Fibroblast of lung (primary cell): ENCODE measurements at regions not wholly inside any gene's neighbourhood (a gene's known extent, or its start where the extent isn't known, plus 50 kb on each side); places are given as distances from the start of the nearest gene placed in this dataset.
A peak's percentile ranks its signal among the peaks of the same experiment; 100 is the strongest.

Experiments
- DNase-seq, 2 donors: peaks; one replicate each; pipeline versions ENCODE4 v3.0.0 to v3.0.0-alpha.2; 2010; ENCODE audit warnings: low read depth in 2 of 2
- H2AFZ ChIP-seq: 2 replicates; pipeline ENCODE4 v1.5.1; 2012; ENCODE audit warnings: low read length, control low read depth, inconsistent platforms
- H3K27ac ChIP-seq: 2 replicates; pipeline ENCODE4 v1.5.1; 2011; ENCODE audit warnings: low read length, control low read depth; ENCODE audit not compliant: insufficient read depth
- H3K27me3 ChIP-seq: 2 replicates; pipeline ENCODE4 v1.5.1; 2011; ENCODE audit warnings: mild to moderate bottlenecking, low read length; ENCODE audit not compliant: control insufficient read depth, insufficient read depth
- H3K36me3 ChIP-seq: 2 replicates; pipeline ENCODE4 v1.5.1; 2011; ENCODE audit warnings: low read length; ENCODE audit not compliant: control insufficient read depth, insufficient read depth
- H3K4me1 ChIP-seq: 2 replicates; pipeline ENCODE4 v1.5.1; 2011; ENCODE audit warnings: low read length; ENCODE audit not compliant: control insufficient read depth, insufficient read depth; ENCODE audit errors: extremely low read depth
- H3K4me2 ChIP-seq: 2 replicates; pipeline ENCODE4 v1.5.1; 2011; ENCODE audit warnings: low read length, control low read depth; ENCODE audit not compliant: insufficient read depth; ENCODE audit errors: extremely low read depth
- H3K4me3 ChIP-seq, 4 experiments: fragments of 200-600 bp in 1 of 4; sonication (generic) in 1 of 4; replicated peaks in 1 of 4; 2 replicates each; pipeline ENCODE4 v1.5.1; 2011 to 2016; ENCODE audit warnings: low read length in 4 of 4, low read depth in 3 of 4, mild to moderate bottlenecking in 3 of 4, control low read depth in 2 of 4, inconsistent platforms in 1 of 4, mixed read lengths in 1 of 4; ENCODE audit not compliant: insufficient read depth in 1 of 4; ENCODE audit errors: control extremely low read depth in 1 of 4
- H3K79me2 ChIP-seq: 2 replicates; pipeline ENCODE4 v1.5.1; 2012; ENCODE audit warnings: mild to moderate bottlenecking, low read length, inconsistent platforms; ENCODE audit not compliant: control insufficient read depth, insufficient read depth
- H3K9ac ChIP-seq: 2 replicates; pipeline ENCODE4 v1.5.1; 2011; ENCODE audit warnings: mild to moderate bottlenecking, low read length, control low read depth; ENCODE audit not compliant: insufficient read depth
- H3K9me3 ChIP-seq: 2 replicates; pipeline ENCODE4 v1.5.1; 2012; ENCODE audit warnings: low read depth, low read length; ENCODE audit not compliant: control insufficient read depth, insufficient read depth
- H4K20me1 ChIP-seq: 2 replicates; pipeline ENCODE4 v1.5.1; 2011; ENCODE audit warnings: low read length; ENCODE audit not compliant: control insufficient read depth, insufficient read depth; ENCODE audit errors: extremely low read depth
- EZH2 ChIP-seq: IDR thresholded peaks from 2 replicates; pipeline ENCODE4 v1.5.1; 2012; ENCODE audit warnings: low read length, control low read depth, mild to moderate bottlenecking; ENCODE audit errors: missing control alignments
- TF ChIP-seq, protein P1 (sequence below), 2 donors: IDR thresholded peaks in 1 of 2; conservative IDR thresholded peaks in 1 of 2; 1 replicate in 1 of 2; 2 replicates in 1 of 2; pipeline ENCODE4 v1.5.1; 2011 to 2012; ENCODE audit warnings: low read length in 2 of 2, control low read depth in 1 of 2, inconsistent platforms in 1 of 2, low read depth in 1 of 2, mild to moderate bottlenecking in 1 of 2

GRCh38 chr4:178322524-178323183 is 880.4 kb upstream of the AGA start:
- H3K27ac ChIP-seq, result no peak overlapping the region
- H4K20me1 ChIP-seq, result no peaks in the 10 kb centered on the region
- H3K36me3 ChIP-seq, result no peaks in the 10 kb centered on the region
- no peak overlapping the region for H2AFZ ChIP-seq
- TF ChIP-seq, protein P1, sequence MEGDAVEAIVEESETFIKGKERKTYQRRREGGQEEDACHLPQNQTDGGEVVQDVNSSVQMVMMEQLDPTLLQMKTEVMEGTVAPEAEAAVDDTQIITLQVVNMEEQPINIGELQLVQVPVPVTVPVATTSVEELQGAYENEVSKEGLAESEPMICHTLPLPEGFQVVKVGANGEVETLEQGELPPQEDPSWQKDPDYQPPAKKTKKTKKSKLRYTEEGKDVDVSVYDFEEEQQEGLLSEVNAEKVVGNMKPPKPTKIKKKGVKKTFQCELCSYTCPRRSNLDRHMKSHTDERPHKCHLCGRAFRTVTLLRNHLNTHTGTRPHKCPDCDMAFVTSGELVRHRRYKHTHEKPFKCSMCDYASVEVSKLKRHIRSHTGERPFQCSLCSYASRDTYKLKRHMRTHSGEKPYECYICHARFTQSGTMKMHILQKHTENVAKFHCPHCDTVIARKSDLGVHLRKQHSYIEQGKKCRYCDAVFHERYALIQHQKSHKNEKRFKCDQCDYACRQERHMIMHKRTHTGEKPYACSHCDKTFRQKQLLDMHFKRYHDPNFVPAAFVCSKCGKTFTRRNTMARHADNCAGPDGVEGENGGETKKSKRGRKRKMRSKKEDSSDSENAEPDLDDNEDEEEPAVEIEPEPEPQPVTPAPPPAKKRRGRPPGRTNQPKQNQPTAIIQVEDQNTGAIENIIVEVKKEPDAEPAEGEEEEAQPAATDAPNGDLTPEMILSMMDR (conservative IDR thresholded peaks at IDR 0.05 in 1 of 2, IDR thresholded peaks at IDR 0.05 in 1 of 2; ENCODE audit: low read depth in 1 of 2, low read length in 2 of 2), result no peak
- no peak for TF ChIP-seq EZH2
- H3K9ac ChIP-seq, result no peak overlapping the region
- H3K4me1 ChIP-seq, result no peaks in the 10 kb centered on the region
- H3K4me2 ChIP-seq, result no peak overlapping the region
- no peaks in the 10 kb centered on the region for H3K27me3 ChIP-seq
- no peak for DNase-seq
- H3K9me3 ChIP-seq, result no peaks in the 10 kb centered on the region
- no peak overlapping the region for H3K4me3 ChIP-seq
- no peaks in the 10 kb centered on the region for H3K79me2 ChIP-seq

GRCh38 chr4:178329226-178329872 is 887.1 kb upstream of the AGA start:
- TF ChIP-seq, protein P1 (conservative IDR thresholded peaks at IDR 0.05 in 1 of 2, IDR thresholded peaks at IDR 0.05 in 1 of 2; ENCODE audit: low read depth in 1 of 2, low read length in 2 of 2), result no peak
- no peak for TF ChIP-seq EZH2

GRCh38 chr4:178333355-178333754 is 891.1 kb upstream of the AGA start:
- no peaks in the 10 kb centered on the region for H3K36me3 ChIP-seq
- H3K4me2 ChIP-seq, result no peak overlapping the region
- no peaks in the 10 kb centered on the region for H4K20me1 ChIP-seq
- H2AFZ ChIP-seq, result no peak overlapping the region
- no peaks in the 10 kb centered on the region for H3K27me3 ChIP-seq
- H3K9ac ChIP-seq, result no peak overlapping the region
- no peak overlapping the region for H3K4me3 ChIP-seq
- H3K27ac ChIP-seq, result no peak overlapping the region
- no peaks in the 10 kb centered on the region for H3K9me3 ChIP-seq
- no peak for DNase-seq
- no peak for TF ChIP-seq EZH2
- TF ChIP-seq, protein P1 (conservative IDR thresholded peaks at IDR 0.05 in 1 of 2, IDR thresholded peaks at IDR 0.05 in 1 of 2; ENCODE audit: low read depth in 1 of 2, low read length in 2 of 2), result no peak
- no peaks in the 10 kb centered on the region for H3K4me1 ChIP-seq
- H3K79me2 ChIP-seq, result no peaks in the 10 kb centered on the region

More at GRCh38 chr4:178329226-178329872, 887.1 kb upstream of the AGA start:
- peak in 1 of 2 donors; percentile 6 for DNase-seq
- no peak overlapping the region for H3K9ac ChIP-seq
- no peaks in the 10 kb centered on the region for H3K27me3 ChIP-seq
- no peaks in the 10 kb centered on the region for H3K36me3 ChIP-seq
- no peak overlapping the region for H2AFZ ChIP-seq
- no peak overlapping the region for H3K27ac ChIP-seq
- H4K20me1 ChIP-seq, result no peaks in the 10 kb centered on the region
- no peaks in the 10 kb centered on the region for H3K4me1 ChIP-seq
- H3K9me3 ChIP-seq, result no peaks in the 10 kb centered on the region
- H3K4me3 ChIP-seq, result no peak overlapping the region
- H3K4me2 ChIP-seq, result no peak overlapping the region
- H3K79me2 ChIP-seq, result no peaks in the 10 kb centered on the region
